A549 (cell line): ENCODE measurements at regions not wholly inside any gene's neighbourhood (a gene's known extent, or its start where the extent isn't known, plus 50 kb on each side); places are given as distances from the start of the nearest gene placed in this dataset.

Source experiments
- ATAC-seq, 2 experiments: fragments of 200-7000 bp in 1 of 2; fragments of >200 bp in 1 of 2; cut with Nextera tagmentation in 1 of 2; cut with Tn5 transposase in 1 of 2; 3 replicates each; pipeline versions ENCODE4 v1.8.0 to v1.9.1; 2018 to 2020; ENCODE audit warnings: mild to moderate bottlenecking in 1 of 2, moderate library complexity in 1 of 2
- CTCF ChIA-PET: fragments of 300-600 bp; sonication (Branson Sonifier 250); formaldehyde crosslinking; extraction: SDS; loops from one replicate; lab custom pipeline; 2021; ENCODE audit warnings: antibody characterized with exemption, inconsistent platforms; lab: Yijun Ruan, JAX
- POLR2A ChIA-PET: fragments of 350-600 bp; formaldehyde crosslinking; extraction: SDS; loops from one replicate; lab custom pipeline; 2021; ENCODE audit warnings: antibody characterized with exemption, inconsistent platforms; lab: Yijun Ruan, JAX
- DNase-seq, 2 experiments: peaks; one replicate each; pipeline versions ENCODE4 v3.0.0 to v3.0.0-alpha.2; 2011 to 2016; ENCODE audit warnings: low read depth in 1 of 2, low spot score in 1 of 2
- FAIRE-seq: peaks from 2 replicates; lab custom pipeline; 2011; peaks lifted over from hg19 to GRCh38; lab: Jason Lieb, UNC
- H3K27ac ChIP-seq, 2 experiments: fragments of >200 bp; sonication (Bioruptor Twin); formaldehyde crosslinking; 3 replicates each; pipeline ENCODE4 v1.5.1; 2016 to 2017
- H3K4me1 ChIP-seq: fragments of >200 bp; sonication (Bioruptor Twin); formaldehyde crosslinking; 3 replicates; pipeline ENCODE4 v1.6.1; 2016
- H3K4me2 ChIP-seq: fragments of >200 bp; sonication (Bioruptor Twin); formaldehyde crosslinking; 3 replicates; pipeline ENCODE4 v1.6.1; 2016
- H3K4me3 ChIP-seq: fragments of >200 bp; sonication (Bioruptor Twin); formaldehyde crosslinking; 3 replicates; pipeline ENCODE4 v1.5.1; 2016
- H3K9me3 ChIP-seq: fragments of >200 bp; sonication (Bioruptor Twin); formaldehyde crosslinking; 3 replicates; pipeline ENCODE4 v1.6.1; 2016
- BHLHE40 ChIP-seq: IDR thresholded peaks from 2 replicates; pipeline ENCODE4 v1.6.1; 2012; ENCODE audit warnings: low read depth, low read length, inconsistent platforms
- CEBPB ChIP-seq, 2 experiments: fragments of >200 bp in 1 of 2; sonication (Bioruptor Twin) in 1 of 2; formaldehyde crosslinking in 1 of 2; IDR thresholded peaks; 2 replicates each; pipeline ENCODE4 v1.6.1; 2012 to 2016
- CHD4 ChIP-seq: fragments of 200-600 bp; sonication (generic); IDR thresholded peaks from 2 replicates; pipeline ENCODE4 v1.6.1; 2016; ENCODE audit warnings: antibody characterized with exemption, mild to moderate bottlenecking, borderline replicate concordance
- CTCF ChIP-seq: fragments of >200 bp; sonication (Bioruptor Twin); formaldehyde crosslinking; IDR thresholded peaks from 3 replicates; pipeline ENCODE4 v1.5.1; 2016
- E2F6 ChIP-seq: IDR thresholded peaks from 2 replicates; pipeline ENCODE4 v1.6.1; 2012; ENCODE audit warnings: low read depth, borderline replicate concordance
- ESRRA ChIP-seq: fragments of 150-350 bp; IDR thresholded peaks from 2 replicates; pipeline ENCODE4 v1.6.1; 2014; ENCODE audit warnings: mild to moderate bottlenecking, low read length, borderline replicate concordance
- FOSB ChIP-seq: fragments of 250-450 bp; sonication (Bioruptor Pico); IDR thresholded peaks from 2 replicates; pipeline ENCODE4 v1.5.0; 2020; ENCODE audit warnings: mild to moderate bottlenecking, moderate library complexity
- FOSL2 ChIP-seq, 2 experiments: fragments of 450-650 bp in 1 of 2; fragments of >200 bp in 1 of 2; sonication (Bioruptor Twin) in 1 of 2; formaldehyde crosslinking; IDR thresholded peaks; 2 replicates each; pipeline versions ENCODE4 v1.5.0 to v1.6.1; 2016 to 2020; ENCODE audit warnings: mild to moderate bottlenecking in 1 of 2, moderate library complexity in 1 of 2
- GATA3 ChIP-seq: IDR thresholded peaks from 2 replicates; pipeline ENCODE4 v1.6.1; 2012; ENCODE audit warnings: borderline replicate concordance
- HES2 ChIP-seq: fragments of >200 bp; sonication (Bioruptor Twin); formaldehyde crosslinking; IDR thresholded peaks from 2 replicates; pipeline ENCODE4 v1.6.1; 2016
- HOXB13 ChIP-seq: fragments of 250-450 bp; sonication (Bioruptor Pico); IDR thresholded peaks from 2 replicates; pipeline ENCODE4 v1.5.0; 2020; ENCODE audit warnings: low read depth, mild to moderate bottlenecking, moderate library complexity
- HOXB5 ChIP-seq: fragments of 250-450 bp; sonication (Bioruptor Pico); IDR thresholded peaks from 2 replicates; pipeline ENCODE4 v1.5.0; 2020; ENCODE audit warnings: mild to moderate bottlenecking, moderate library complexity
- JUN ChIP-seq, 2 experiments: fragments of >200 bp; sonication (Bioruptor Twin); formaldehyde crosslinking; IDR thresholded peaks; 2 replicates in 1 of 2; 3 replicates in 1 of 2; pipeline ENCODE4 v1.6.1; 2016 to 2017
- JUNB ChIP-seq: fragments of >200 bp; sonication (Bioruptor Twin); formaldehyde crosslinking; IDR thresholded peaks from 2 replicates; pipeline ENCODE4 v1.6.1; 2016
- KDM1A ChIP-seq: fragments of 200-600 bp; sonication (generic); IDR thresholded peaks from 2 replicates; pipeline ENCODE4 v1.6.1; 2016; ENCODE audit warnings: low read depth, mild to moderate bottlenecking
- KDM5A ChIP-seq: fragments of 200-600 bp; sonication (generic); IDR thresholded peaks from 2 replicates; pipeline ENCODE4 v1.6.1; 2016; ENCODE audit warnings: antibody characterized with exemption, mild to moderate bottlenecking
- MAX ChIP-seq: IDR thresholded peaks from 2 replicates; pipeline ENCODE4 v1.6.1; 2012
- MAZ ChIP-seq: fragments of 150-350 bp; IDR thresholded peaks from 2 replicates; pipeline ENCODE4 v1.6.1; 2014; ENCODE audit warnings: antibody characterized with exemption, low read depth, low read length, borderline replicate concordance
- NFE2L2 ChIP-seq: fragments of 150-350 bp; conservative IDR thresholded peaks from 2 replicates; pipeline ENCODE4 v1.6.1; 2014; ENCODE audit warnings: low read length
- NPAS2 ChIP-seq: fragments of 250-450 bp; sonication (Bioruptor Pico); IDR thresholded peaks from 2 replicates; pipeline ENCODE4 v1.8.0; 2022; ENCODE audit warnings: mild to moderate bottlenecking, moderate library complexity, borderline replicate concordance
- PBX3 ChIP-seq: IDR thresholded peaks from 2 replicates; pipeline ENCODE4 v1.6.1; 2012
- POLR2AphosphoS2 ChIP-seq: conservative IDR thresholded peaks from 2 replicates; pipeline ENCODE4 v1.6.1; 2012; ENCODE audit warnings: low read length, improper control_type of control experiment, inconsistent platforms
- RFX5 ChIP-seq: fragments of 450-650 bp; IDR thresholded peaks from 2 replicates; pipeline ENCODE4 v1.7.1; 2014; ENCODE audit warnings: antibody characterized with exemption, mild to moderate bottlenecking, moderate library complexity
- TFCP2L1 ChIP-seq: fragments of 250-450 bp; sonication (Bioruptor Pico); IDR thresholded peaks from 2 replicates; pipeline ENCODE4 v1.5.0; 2021; ENCODE audit warnings: mild to moderate bottlenecking
- USF2 ChIP-seq: fragments of 450-650 bp; IDR thresholded peaks from 2 replicates; pipeline ENCODE4 v1.6.1; 2014; ENCODE audit warnings: antibody characterized with exemption
- ZNF302 ChIP-seq: fragments of 250-450 bp; sonication (Bioruptor Pico); IDR thresholded peaks from 2 replicates; pipeline ENCODE4 v1.9.0; 2021; ENCODE audit warnings: inconsistent platforms, mild to moderate bottlenecking, moderate library complexity
- ZSCAN20 ChIP-seq: fragments of 250-450 bp; sonication (Bioruptor Pico); IDR thresholded peaks from 2 replicates; pipeline ENCODE4 v1.8.0; 2022; ENCODE audit warnings: mild to moderate bottlenecking, moderate library complexity
- WGBS: methylation state at CpG from one replicate; pipeline ENCODE4 v1.1.6; 2017; ENCODE audit errors: missing lambda C conversion rate; 5-methylcytosine and 5-hydroxymethylcytosine counted together

- CTCF ChIA-PET: no interaction called here
- Histone ChIP-seq H3K27ac (no peak overlapping the region), H3K4me2 (no peak overlapping the region), H3K9me3 (no peaks in the 10 kb centered on the region), H3K4me1 (0 out of 3 replicates have a peak, but pooled peaks cover 3% of the 10 kb centered on the region), H3K4me3 (no peak overlapping the region)
- 0% methylated on average over 1 of the region's 1 CpG for WGBS
- no peak for TF ChIP-seq HOXB13 (CRISPR knock-in tag)
- TF ChIP-seq PBX3: no peak
- TF ChIP-seq ZSCAN20: no peak
- TF ChIP-seq NFE2L2: no peak
- TF ChIP-seq BHLHE40: no peak
- no peak for TF ChIP-seq JUNB
- no peak for TF ChIP-seq HOXB5
- TF ChIP-seq JUN (IDR thresholded peaks at IDR 0.05): no peak
- TF ChIP-seq FOSL2 (IDR thresholded peaks at IDR 0.05): no peak
- no peak for TF ChIP-seq FOSL2 (CRISPR knock-in tag; IDR thresholded peaks at IDR 0.05)
- no peak for TF ChIP-seq CTCF
- no peak for TF ChIP-seq CHD4
- DNase-seq (no peak), FAIRE-seq (no peak), ATAC-seq (no peak)
- POLR2A ChIA-PET: no interaction called here
Observed at GRCh38 chr22:27624705-27625104, 176.9 kb downstream of the MN1 start.

- TF ChIP-seq NPAS2 (CRISPR knock-in tag) (no peak), ZSCAN20 (no peak)
- TF ChIP-seq, all 56 proteins: peak for 0
- POLR2A ChIA-PET: no interaction called here
- DNase-seq (no peak), FAIRE-seq (no peak), ATAC-seq (no peak)
- 81% methylated on average over 12 of the region's 12 CpGs for WGBS
- CTCF ChIA-PET: interaction anchor here (1.3 kb wide), 1 partner anchor 17 kb away, joined by 3 read pairs; no protein-coding TSS in a partner anchor
- Histone ChIP-seq H3K4me2 (no peak overlapping the region), H3K4me3 (no peak overlapping the region), H3K9me3 (no peaks in the 10 kb centered on the region), H3K4me1 (no peaks in the 10 kb centered on the region), H3K27ac (no peak overlapping the region)
Observed at GRCh38 chr22:27625769-27626674, 175.5 kb downstream of the MN1 start.

GRCh38 chr22:27626675-27627443 lies 174.7 kb downstream of the MN1 start:
- no peak for DNase-seq
- no peak for FAIRE-seq
- ChIA-PET CTCF (interaction anchor here (1.3 to 1.4 kb wide), 2 partner anchors 8 to 18 kb away, joined by 3 to 4 read pairs; no protein-coding TSS in a partner anchor), POLR2A (no interaction called here)
- 87% methylated on average over 6 of the region's 7 CpGs for WGBS
- Histone ChIP-seq H3K4me1 (no peaks in the 10 kb centered on the region), H3K9me3 (no peaks in the 10 kb centered on the region), H3K27ac (no peak overlapping the region), H3K4me2 (no peak overlapping the region), H3K4me3 (no peak overlapping the region)
- ATAC-seq: no peak
- TF ChIP-seq ESRRA (no peak), POLR2AphosphoS2 (no peak), USF2 (no peak), KDM5A (no peak), GATA3 (no peak), HES2 (no peak), RFX5 (no peak), MAX (no peak), MAZ (no peak), FOSB (CRISPR knock-in tag) (no peak), FOSL2 (IDR thresholded peaks at IDR 0.05) (no peak), FOSL2 (CRISPR knock-in tag; IDR thresholded peaks at IDR 0.05) (no peak), JUNB (no peak), CEBPB (IDR thresholded peaks at IDR 0.05) (no peak), KDM1A (no peak), HOXB5 (no peak), TFCP2L1 (CRISPR knock-in tag) (no peak), ZNF302 (CRISPR knock-in tag) (no peak), E2F6 (no peak)
